ENCODE measurements at regions not wholly inside any gene's neighbourhood (a gene's known extent, or its start where the extent isn't known, plus 50 kb on each side); places are given as distances from the start of the nearest gene placed in this dataset.
"Not testable (repeated sequence)": the region's sequence is repeated elsewhere in the genome, so short reads cannot be mapped to it uniquely, and the experiment has no call there.

GRCh38 chr13:78875792-78876580 is 217.0 kb upstream of the OBI1 start:
- H3K36me3 Mint-ChIP-seq: no peaks in the 10 kb centered on the region
- DNase-seq (ENCODE audit: low spot score in 2 of 2): no peak
- no peaks in the 10 kb centered on the region for H3K9me3 Mint-ChIP-seq
- ATAC-seq: peak; percentile 24 to 52
- H3K27ac Mint-ChIP-seq: no peak overlapping the region

GRCh38 chr13:78868991-78869390 is 210.0 kb upstream of the OBI1 start:
- Mint-ChIP-seq H3K27ac (no peak overlapping the region), H3K36me3 (no peaks in the 10 kb centered on the region), H3K9me3 (no peaks in the 10 kb centered on the region)
- no peak for ATAC-seq
- no peak for DNase-seq (ENCODE audit: low spot score in 2 of 2)

- no peaks in the 10 kb centered on the region for H3K9me3 Mint-ChIP-seq
- no peak for ATAC-seq
- no peak for DNase-seq (ENCODE audit: low spot score in 2 of 2)
- no peaks in the 10 kb centered on the region for H3K36me3 Mint-ChIP-seq
- no peak overlapping the region for H3K27ac Mint-ChIP-seq
These were observed 208.7 kb upstream of the OBI1 start for GRCh38 chr13:78867655-78868054.

- DNase-seq (ENCODE audit: low spot score in 2 of 2); ATAC-seq; H3K36me3 Mint-ChIP-seq; H3K27ac Mint-ChIP-seq; H3K9me3 Mint-ChIP-seq: not testable (repeated sequence)
These were observed 207.1 kb upstream of the OBI1 start for GRCh38 chr13:78866076-78866475.

- Mint-ChIP-seq H3K9me3 (peaks cover 4 to 6% of the 10 kb centered on the region in 2 donors), H3K27ac (no peak overlapping the region), H3K36me3 (peaks cover 0 to 7% of the 10 kb centered on the region in 2 donors)
- DNase-seq (ENCODE audit: low spot score in 2 of 2) (no peak), ATAC-seq (no peak)
These were observed 203.5 kb upstream of the OBI1 start for GRCh38 chr13:78862446-78862845.

- ATAC-seq: no peak
- no peak for DNase-seq (ENCODE audit: low spot score in 2 of 2)
- Mint-ChIP-seq H3K36me3 (peaks cover 0 to 8% of the 10 kb centered on the region in 2 donors), H3K9me3 (peaks cover 10 to 20% of the 10 kb centered on the region in 2 donors), H3K27ac (no peak overlapping the region)
These were observed 193.8 kb upstream of the OBI1 start for GRCh38 chr13:78852709-78853108.

- Mint-ChIP-seq H3K36me3 (no peaks in the 10 kb centered on the region), H3K9me3 (no peaks in the 10 kb centered on the region), H3K27ac (no peak overlapping the region)
- ATAC-seq (no peak), DNase-seq (ENCODE audit: low spot score in 2 of 2) (no peak)
These were observed 186.9 kb upstream of the OBI1 start for GRCh38 chr13:78845656-78846365.

- Mint-ChIP-seq H3K27ac (no peak overlapping the region), H3K36me3 (no peaks in the 10 kb centered on the region), H3K9me3 (no peaks in the 10 kb centered on the region)
- no peak for ATAC-seq
- no peak for DNase-seq (ENCODE audit: low spot score in 2 of 2)
These were observed 185.2 kb upstream of the OBI1 start for GRCh38 chr13:78844106-78844505.

GRCh38 chr13:78841358-78841963 is 182.5 kb upstream of the OBI1 start:
- no peak overlapping the region for H3K27ac Mint-ChIP-seq
- DNase-seq (ENCODE audit: low spot score in 2 of 2) (no peak), ATAC-seq (no peak)
- H3K9me3 Mint-ChIP-seq: no peaks in the 10 kb centered on the region
- no peaks in the 10 kb centered on the region for H3K36me3 Mint-ChIP-seq

GRCh38 chr13:78836238-78836784 is 177.4 kb upstream of the OBI1 start:
- Mint-ChIP-seq H3K9me3 (no peaks in the 10 kb centered on the region), H3K27ac (no peak overlapping the region), H3K36me3 (no peaks in the 10 kb centered on the region)
- ATAC-seq (no peak), DNase-seq (ENCODE audit: low spot score in 2 of 2) (no peak)

- no peaks in the 10 kb centered on the region for H3K9me3 Mint-ChIP-seq
These were observed 173.5 kb upstream of the OBI1 start for GRCh38 chr13:78832461-78832860.

GRCh38 chr13:78830508-78830907 is 171.6 kb upstream of the OBI1 start:
- DNase-seq (ENCODE audit: low spot score in 2 of 2) (no peak), ATAC-seq (no peak)
- H3K36me3 Mint-ChIP-seq: no peaks in the 10 kb centered on the region
- no peak overlapping the region for H3K27ac Mint-ChIP-seq
- H3K9me3 Mint-ChIP-seq: no peaks in the 10 kb centered on the region

More at GRCh38 chr13:78832461-78832860, 173.5 kb upstream of the OBI1 start:
- no peak for ATAC-seq
- DNase-seq (ENCODE audit: low spot score in 2 of 2): no peak
- Mint-ChIP-seq H3K27ac (no peak overlapping the region), H3K36me3 (no peaks in the 10 kb centered on the region)

- no peak for DNase-seq (ENCODE audit: low spot score in 2 of 2)
- no peak for ATAC-seq
- H3K27ac Mint-ChIP-seq: no peak overlapping the region
- H3K9me3 Mint-ChIP-seq: no peaks in the 10 kb centered on the region
- H3K36me3 Mint-ChIP-seq: no peaks in the 10 kb centered on the region
These were observed 170.9 kb upstream of the OBI1 start for GRCh38 chr13:78829821-78830220.

GRCh38 chr13:78827471-78827870 is 168.5 kb upstream of the OBI1 start:
- H3K9me3 Mint-ChIP-seq: no peaks in the 10 kb centered on the region
- no peak overlapping the region for H3K27ac Mint-ChIP-seq
- H3K36me3 Mint-ChIP-seq: no peaks in the 10 kb centered on the region
- DNase-seq (ENCODE audit: low spot score in 2 of 2): no peak
- no peak for ATAC-seq

GRCh38 chr13:78826936-78827335 is 168.0 kb upstream of the OBI1 start:
- DNase-seq (ENCODE audit: low spot score in 2 of 2) (no peak), ATAC-seq (no peak)
- no peak overlapping the region for H3K27ac Mint-ChIP-seq
- no peaks in the 10 kb centered on the region for H3K9me3 Mint-ChIP-seq
- no peaks in the 10 kb centered on the region for H3K36me3 Mint-ChIP-seq

- Mint-ChIP-seq H3K27ac (no peak overlapping the region), H3K9me3 (no peaks in the 10 kb centered on the region), H3K36me3 (no peaks in the 10 kb centered on the region)
- DNase-seq (ENCODE audit: low spot score in 2 of 2): no peak
- no peak for ATAC-seq
These were observed 167.4 kb upstream of the OBI1 start for GRCh38 chr13:78826312-78826711.

- no peaks in the 10 kb centered on the region for H3K9me3 Mint-ChIP-seq
These were observed 161.6 kb upstream of the OBI1 start for GRCh38 chr13:78820541-78820940.

More at GRCh38 chr13:78820541-78820940, 161.6 kb upstream of the OBI1 start:
- ATAC-seq: no peak
- no peak for DNase-seq (ENCODE audit: low spot score in 2 of 2)
- no peaks in the 10 kb centered on the region for H3K36me3 Mint-ChIP-seq
- H3K27ac Mint-ChIP-seq: no peak overlapping the region

Measured in activated naive CD4-positive, alpha-beta T cell treated with anti-CD3 and anti-CD28 coated beads, Interleukin-2, amount 50 U/mL, for 72 hours (primary cell).